Kidney epithelial cell (primary cell): ENCODE measurements at regions not wholly inside any gene's neighbourhood (a gene's known extent, or its start where the extent isn't known, plus 50 kb on each side); places are given as distances from the start of the nearest gene placed in this dataset.
A peak's percentile ranks its signal among the peaks of the same experiment; 100 is the strongest.

Experiments used
- DNase-seq: peaks from one replicate; pipeline ENCODE4 v3.0.0-alpha.2; 2010; ENCODE audit warnings: low read depth
- H3K27me3 ChIP-seq: 2 replicates; pipeline ENCODE4 v1.6.0; 2011; ENCODE audit warnings: low read length; ENCODE audit not compliant: control insufficient read depth, insufficient read depth
- H3K36me3 ChIP-seq: 2 replicates; pipeline ENCODE4 v1.5.1; 2011; ENCODE audit warnings: low read length; ENCODE audit not compliant: control insufficient read depth, insufficient read depth
- H3K4me3 ChIP-seq: 2 replicates; pipeline ENCODE4 v1.5.1; 2011; ENCODE audit warnings: low read depth, mild to moderate bottlenecking, control low read depth, low read length
- TF ChIP-seq, protein P1 (sequence below): IDR thresholded peaks from 2 replicates; pipeline ENCODE4 v1.5.1; 2011; ENCODE audit warnings: mild to moderate bottlenecking, moderate library complexity, low read length, control low read depth, inconsistent platforms; ENCODE audit not compliant: insufficient read depth, poor library complexity, severe bottlenecking

DNA sequence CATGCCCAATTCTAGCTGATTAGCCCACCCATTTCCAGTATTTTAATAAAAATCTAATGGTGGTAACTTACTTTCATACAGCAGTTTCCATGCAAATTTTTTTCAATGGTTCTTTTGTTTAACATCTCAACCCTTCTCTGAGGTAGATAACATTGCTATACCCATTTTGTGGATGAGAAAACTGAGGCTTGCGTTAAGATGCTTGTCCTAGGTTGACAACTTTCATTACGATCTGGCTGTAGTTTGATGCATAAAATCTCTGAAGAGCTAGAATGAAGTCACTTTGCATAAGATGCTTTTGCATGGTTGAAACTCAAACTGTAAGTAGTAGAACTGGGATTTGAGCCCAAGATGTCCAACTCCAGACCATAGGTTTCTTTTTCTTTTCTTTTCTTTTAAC, 309.5 kb upstream of the PODXL start:
- H3K36me3 ChIP-seq = no peaks in the 10 kb centered on the region

DNA sequence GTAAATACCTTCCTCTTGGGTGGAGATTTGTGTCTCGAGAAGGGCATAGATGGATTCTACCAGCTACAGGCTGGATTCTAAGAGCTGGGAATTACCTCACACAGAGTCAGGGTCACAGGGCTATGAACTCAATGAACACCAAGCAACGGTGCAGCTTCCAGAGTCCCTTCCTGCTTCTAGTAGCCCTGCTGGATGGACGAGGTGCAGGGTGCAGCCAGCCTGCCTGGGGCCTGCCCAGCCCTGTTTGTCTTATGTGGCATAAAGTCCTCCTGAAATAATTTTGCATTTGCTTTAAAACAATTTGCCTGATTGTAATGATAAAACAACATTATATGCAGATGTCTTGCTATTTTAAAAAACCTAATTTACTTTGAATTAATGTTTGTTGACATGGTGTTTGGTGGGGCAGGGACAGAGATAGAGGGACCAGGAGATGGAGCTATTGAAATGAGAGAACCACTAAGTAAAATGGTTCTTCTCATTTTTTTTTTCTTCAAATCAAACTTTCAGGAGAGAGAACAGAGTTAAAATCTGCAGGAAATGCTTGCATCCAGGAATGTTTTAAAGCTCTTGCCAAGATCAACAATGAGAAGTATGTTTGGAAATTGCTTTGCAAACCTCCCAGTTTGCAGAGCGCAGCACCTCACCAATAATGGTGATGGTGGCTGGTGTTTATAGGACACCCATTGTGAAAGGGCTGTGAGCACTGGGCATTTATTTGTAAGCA, 305.4 kb upstream of the PODXL start:
- no peaks in the 10 kb centered on the region for H3K27me3 ChIP-seq
- H3K4me3 ChIP-seq = no peak overlapping the region
- H3K36me3 ChIP-seq = no peaks in the 10 kb centered on the region
- TF ChIP-seq, protein P1, sequence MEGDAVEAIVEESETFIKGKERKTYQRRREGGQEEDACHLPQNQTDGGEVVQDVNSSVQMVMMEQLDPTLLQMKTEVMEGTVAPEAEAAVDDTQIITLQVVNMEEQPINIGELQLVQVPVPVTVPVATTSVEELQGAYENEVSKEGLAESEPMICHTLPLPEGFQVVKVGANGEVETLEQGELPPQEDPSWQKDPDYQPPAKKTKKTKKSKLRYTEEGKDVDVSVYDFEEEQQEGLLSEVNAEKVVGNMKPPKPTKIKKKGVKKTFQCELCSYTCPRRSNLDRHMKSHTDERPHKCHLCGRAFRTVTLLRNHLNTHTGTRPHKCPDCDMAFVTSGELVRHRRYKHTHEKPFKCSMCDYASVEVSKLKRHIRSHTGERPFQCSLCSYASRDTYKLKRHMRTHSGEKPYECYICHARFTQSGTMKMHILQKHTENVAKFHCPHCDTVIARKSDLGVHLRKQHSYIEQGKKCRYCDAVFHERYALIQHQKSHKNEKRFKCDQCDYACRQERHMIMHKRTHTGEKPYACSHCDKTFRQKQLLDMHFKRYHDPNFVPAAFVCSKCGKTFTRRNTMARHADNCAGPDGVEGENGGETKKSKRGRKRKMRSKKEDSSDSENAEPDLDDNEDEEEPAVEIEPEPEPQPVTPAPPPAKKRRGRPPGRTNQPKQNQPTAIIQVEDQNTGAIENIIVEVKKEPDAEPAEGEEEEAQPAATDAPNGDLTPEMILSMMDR = no peak
- no peak for DNase-seq

More for the DNA sequence above, 309.5 kb upstream of the PODXL start:
- H3K27me3 ChIP-seq = no peaks in the 10 kb centered on the region
- no peak for DNase-seq
- no peak overlapping the region for H3K4me3 ChIP-seq
- TF ChIP-seq, protein P1 = no peak

DNA sequence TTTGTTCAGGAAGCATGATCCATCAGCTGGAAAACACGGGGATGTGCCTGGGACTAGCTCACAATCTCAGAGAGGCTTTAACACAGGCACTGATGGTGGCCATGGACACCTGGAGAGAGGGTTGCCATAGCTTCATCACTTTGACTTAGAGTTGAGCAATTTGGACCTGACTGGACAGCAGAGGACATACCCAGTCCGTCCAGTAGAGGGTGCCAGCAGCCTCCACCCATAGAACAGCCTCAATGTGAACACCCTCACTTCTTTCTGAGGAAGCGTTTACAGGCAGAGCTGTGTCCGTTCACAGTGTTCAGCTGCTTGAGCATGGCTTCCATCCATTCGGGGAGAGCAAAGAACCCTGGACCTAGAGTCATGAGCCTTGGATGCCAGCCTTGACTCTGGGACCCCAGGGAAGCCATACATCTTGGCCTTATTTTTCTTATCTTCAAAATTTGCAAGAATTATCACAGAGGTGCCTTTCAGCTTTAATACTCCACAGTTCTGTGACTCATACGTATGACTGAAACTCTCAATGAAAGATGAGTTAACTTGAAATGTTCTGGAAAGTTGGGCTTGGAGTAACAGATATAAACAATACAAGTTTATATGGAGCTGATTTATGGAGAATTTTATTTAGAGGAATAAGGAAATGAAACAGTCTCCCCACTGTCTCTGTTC, 302.9 kb upstream of the PODXL start:
- Histone ChIP-seq H3K36me3 (no peaks in the 10 kb centered on the region), H3K4me3 (no peak overlapping the region), H3K27me3 (no peaks in the 10 kb centered on the region)
- TF ChIP-seq, protein P1 = peak; percentile 91
- DNase-seq = peak; percentile 16

DNA sequence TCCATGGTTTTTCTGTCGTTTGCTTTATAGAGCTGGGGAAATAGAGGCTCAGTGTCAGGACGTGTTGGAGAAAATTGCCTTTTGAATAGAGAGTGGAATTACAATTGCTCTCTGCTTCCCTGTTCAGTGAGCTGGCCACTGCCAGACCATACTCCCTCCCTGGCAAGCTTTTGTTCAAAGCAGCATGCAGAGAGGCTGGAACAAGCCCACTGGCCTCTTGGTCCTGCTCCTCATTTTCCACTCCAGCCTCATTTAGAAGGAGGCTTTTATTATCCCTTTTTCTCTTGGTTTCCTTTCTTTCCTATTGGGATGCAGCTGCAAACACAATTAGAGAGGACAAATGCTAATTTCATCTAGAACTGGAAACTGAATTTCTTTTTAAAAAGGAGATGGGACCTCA, 302.2 kb upstream of the PODXL start:
- TF ChIP-seq, protein P1 = no peak
- DNase-seq = no peak
- Histone ChIP-seq H3K4me3 (no peak overlapping the region), H3K36me3 (no peaks in the 10 kb centered on the region), H3K27me3 (no peaks in the 10 kb centered on the region)

DNA sequence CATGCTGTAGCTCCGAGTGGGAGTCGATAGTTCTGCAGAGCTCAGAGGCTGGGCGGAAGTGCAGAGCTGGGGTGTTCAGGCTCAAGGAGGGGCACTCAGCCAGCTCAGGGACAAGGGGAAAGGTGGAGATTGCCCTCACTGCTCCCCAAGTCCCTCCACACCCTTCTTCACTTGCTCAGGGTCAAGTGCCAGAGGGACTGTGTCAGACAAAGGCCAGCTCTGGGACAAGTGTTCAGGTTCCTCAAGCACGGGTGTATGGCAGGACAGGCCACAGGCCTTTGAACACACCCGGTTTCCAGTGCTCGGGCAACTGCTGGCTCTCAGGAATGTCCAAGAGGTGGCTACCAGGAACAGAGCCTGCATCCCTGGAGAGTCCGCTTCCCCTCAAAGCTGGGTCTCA, 293.0 kb upstream of the PODXL start:
- TF ChIP-seq, protein P1 = no peak
- Histone ChIP-seq H3K36me3 (no peaks in the 10 kb centered on the region), H3K27me3 (no peaks in the 10 kb centered on the region), H3K4me3 (no peak overlapping the region)
- DNase-seq = no peak
